A673 (cell line): ENCODE measurements at regions not wholly inside any gene's neighbourhood (a gene's known extent, or its start where the extent isn't known, plus 50 kb on each side); places are given as distances from the start of the nearest gene placed in this dataset.

ENCODE experiments used
- CTCF ChIP-seq: fragments of 300-800, 200-600 bp; sonication (generic); conservative IDR thresholded peaks from 2 replicates; pipeline ENCODE4 v1.5.1; 2017; ENCODE audit warnings: low read depth, mild to moderate bottlenecking, antibody characterized with exemption, low read length, moderate library complexity, mixed read lengths
- EZH2 ChIP-seq: fragments of 200-600 bp; sonication (generic); IDR thresholded peaks from 2 replicates; pipeline ENCODE4 v1.6.1; 2017; ENCODE audit warnings: borderline replicate concordance, low read depth, mild to moderate bottlenecking, mixed read lengths, antibody characterized with exemption, low read length; ENCODE audit not compliant: poor library complexity, severe bottlenecking

DNA sequence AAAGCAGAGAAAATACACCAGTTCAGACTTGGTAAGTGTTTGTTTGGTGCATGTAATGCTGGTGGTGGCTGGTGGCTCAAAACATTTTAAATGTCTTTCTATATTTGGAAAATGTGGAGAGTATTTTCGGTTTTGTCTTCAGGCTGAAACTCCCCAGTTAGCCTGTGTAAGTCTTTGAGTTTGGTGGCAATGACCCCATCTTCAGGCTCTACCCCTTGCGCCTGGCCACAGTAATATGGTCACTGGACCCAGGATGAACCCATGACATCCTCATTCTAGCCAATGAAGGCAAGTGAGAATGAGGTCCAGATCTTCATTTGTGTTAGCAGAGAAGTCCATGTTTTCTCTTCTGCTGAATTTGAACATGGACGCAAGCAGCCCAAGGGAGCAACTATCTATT is 422.6 kb downstream of the BRINP1 start:
- TF ChIP-seq EZH2 = no peak
- TF ChIP-seq CTCF = no peak
